ENCODE measurements at regions not wholly inside any gene's neighbourhood (a gene's known extent, or its start where the extent isn't known, plus 50 kb on each side); places are given as distances from the start of the nearest gene placed in this dataset.

DNA sequence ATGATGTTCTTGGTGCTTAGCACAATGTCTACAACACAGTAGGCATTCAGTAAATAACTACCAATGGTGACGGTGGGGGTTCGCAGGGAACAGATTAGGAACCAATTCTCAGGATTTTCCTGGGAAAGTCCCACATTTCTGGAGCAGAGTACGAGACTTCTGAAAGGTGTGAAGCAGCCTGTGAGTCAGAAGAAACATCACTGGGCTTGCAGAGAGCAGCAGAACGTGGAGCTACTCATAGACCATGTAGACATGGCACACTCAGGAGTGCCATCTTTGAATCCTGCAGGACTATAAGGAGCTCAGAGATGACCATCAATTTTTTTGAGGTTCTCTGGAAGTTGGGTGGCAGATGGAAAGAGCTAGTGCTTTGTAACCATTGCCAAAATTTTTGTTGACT, 106.6 kb upstream of the ANKRD55 start:
- H3K9ac ChIP-seq (ENCODE audit: low read length) = no peak overlapping the region
- no peaks in the 10 kb centered on the region for H3K27me3 ChIP-seq (ENCODE audit: control insufficient read depth, insufficient read depth, low read length)
- no peak overlapping the region for H3K4me3 ChIP-seq (ENCODE audit: low read length)
- H3K36me3 ChIP-seq (ENCODE audit: control insufficient read depth, insufficient read depth, low read length) = no peaks in the 10 kb centered on the region
- no peaks in the 10 kb centered on the region for H3K9me3 ChIP-seq (ENCODE audit: control insufficient read depth, low read length)
- H3K4me1 ChIP-seq (ENCODE audit: control insufficient read depth, insufficient read depth, low read length) = no peaks in the 10 kb centered on the region

DNA sequence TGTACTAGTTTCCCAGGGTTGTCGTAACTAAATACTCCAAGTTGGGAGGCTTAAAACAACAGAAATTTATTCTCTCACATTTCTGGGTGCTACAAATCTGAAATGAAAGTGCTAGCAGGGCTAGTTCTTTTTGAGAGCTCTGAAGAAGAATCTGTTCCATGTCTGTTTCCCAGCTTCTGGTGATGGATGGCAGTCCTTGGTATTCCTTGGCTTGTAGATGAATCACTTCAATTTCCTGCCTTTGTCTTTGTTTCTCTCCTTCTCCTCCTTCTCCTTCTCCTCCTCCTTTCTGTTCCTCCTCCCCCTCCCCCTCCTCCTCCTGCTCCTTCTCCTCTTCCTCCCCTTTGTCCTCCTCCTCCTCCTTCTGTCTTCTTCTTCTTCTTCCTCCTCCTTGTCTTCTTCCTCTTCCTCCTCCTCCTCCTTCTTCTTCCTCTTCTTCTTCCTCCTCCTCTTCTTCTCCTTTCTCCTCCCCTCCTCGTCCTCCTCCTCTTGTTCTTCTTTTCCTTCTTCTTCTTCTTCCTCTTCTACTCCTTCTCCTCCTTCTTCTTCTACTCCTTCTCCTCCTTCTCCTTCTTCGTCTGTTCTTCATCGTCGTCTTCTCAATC, 104.7 kb upstream of the ANKRD55 start:
- Histone ChIP-seq H3K36me3 (ENCODE audit: control insufficient read depth, insufficient read depth, low read length) (no peaks in the 10 kb centered on the region), H3K9ac (ENCODE audit: low read length) (no peak overlapping the region), H3K27me3 (ENCODE audit: control insufficient read depth, insufficient read depth, low read length) (no peaks in the 10 kb centered on the region), H3K4me3 (ENCODE audit: low read length) (no peak overlapping the region), H3K9me3 (ENCODE audit: control insufficient read depth, low read length) (no peaks in the 10 kb centered on the region), H3K4me1 (ENCODE audit: control insufficient read depth, insufficient read depth, low read length) (no peaks in the 10 kb centered on the region)

DNA sequence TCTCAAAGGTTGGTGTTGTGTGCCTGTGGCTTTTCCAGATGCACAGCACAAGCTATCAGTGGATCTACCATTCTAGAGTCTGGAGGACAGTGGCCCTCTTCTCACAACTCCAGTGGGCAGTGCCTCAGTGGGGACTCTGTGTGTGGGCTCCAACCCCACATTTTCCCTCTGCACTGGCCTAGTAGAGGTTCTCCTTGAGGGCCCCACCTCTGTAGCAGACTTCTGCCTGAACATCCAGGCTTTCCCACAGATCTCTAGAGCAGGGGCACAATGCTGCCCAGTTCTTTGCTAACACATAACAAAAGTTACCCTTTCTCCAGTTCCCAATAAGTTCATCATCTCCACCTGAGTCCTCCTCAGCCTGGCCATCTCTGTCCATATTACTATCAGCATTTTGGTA, 102.1 kb upstream of the ANKRD55 start:
- no peak overlapping the region for H3K4me3 ChIP-seq (ENCODE audit: low read length)
- no peaks in the 10 kb centered on the region for H3K27me3 ChIP-seq (ENCODE audit: control insufficient read depth, insufficient read depth, low read length)
- H3K4me1 ChIP-seq (ENCODE audit: control insufficient read depth, insufficient read depth, low read length) = no peaks in the 10 kb centered on the region
- H3K9ac ChIP-seq (ENCODE audit: low read length) = no peak overlapping the region
- no peaks in the 10 kb centered on the region for H3K9me3 ChIP-seq (ENCODE audit: control insufficient read depth, low read length)
- no peaks in the 10 kb centered on the region for H3K36me3 ChIP-seq (ENCODE audit: control insufficient read depth, insufficient read depth, low read length)

DNA sequence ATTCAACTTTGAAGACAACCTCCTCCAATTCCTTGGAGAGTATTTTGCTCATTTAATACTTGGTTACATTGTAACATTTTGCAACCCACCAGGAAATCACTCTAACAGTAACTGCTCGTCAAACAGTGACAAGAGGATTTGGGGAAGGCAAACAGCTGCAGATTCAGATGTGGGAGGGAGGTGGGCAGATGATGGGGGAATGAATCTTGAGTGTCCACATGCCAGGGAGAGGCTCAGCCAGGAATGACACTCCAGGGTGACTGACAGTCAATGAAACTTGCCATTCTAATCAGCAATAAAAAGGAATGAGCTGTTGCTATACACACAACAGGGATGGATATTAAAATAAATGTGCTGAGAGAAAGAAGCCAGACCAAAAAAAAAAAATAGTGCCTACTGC, 97.7 kb upstream of the ANKRD55 start:
- H3K27me3 ChIP-seq (ENCODE audit: control insufficient read depth, insufficient read depth, low read length) = no peaks in the 10 kb centered on the region
- no peaks in the 10 kb centered on the region for H3K9me3 ChIP-seq (ENCODE audit: control insufficient read depth, low read length)
- H3K9ac ChIP-seq (ENCODE audit: low read length) = no peak overlapping the region
- no peaks in the 10 kb centered on the region for H3K4me1 ChIP-seq (ENCODE audit: control insufficient read depth, insufficient read depth, low read length)
- H3K36me3 ChIP-seq (ENCODE audit: control insufficient read depth, insufficient read depth, low read length) = no peaks in the 10 kb centered on the region
- H3K4me3 ChIP-seq (ENCODE audit: low read length) = no peak overlapping the region

DNA sequence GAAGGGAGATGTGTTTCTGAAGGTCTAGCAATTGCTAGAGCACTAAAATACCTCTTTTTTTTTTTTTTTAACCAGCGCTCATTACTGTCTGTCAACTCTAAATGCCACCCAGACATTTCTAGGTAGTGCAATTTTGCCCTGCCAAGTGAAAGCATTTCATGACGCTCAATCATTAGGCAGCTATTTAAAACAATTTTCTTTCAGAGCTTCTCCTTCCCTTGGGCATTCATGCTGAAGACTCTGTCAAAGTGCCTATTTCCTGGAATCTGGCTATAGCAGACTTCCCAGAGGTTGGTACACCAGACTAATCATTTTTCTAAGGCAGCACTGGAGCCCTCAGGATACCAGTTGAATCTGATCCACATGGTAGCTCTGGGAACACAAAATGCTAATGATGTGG, 97.0 kb upstream of the ANKRD55 start:
- Histone ChIP-seq H3K27me3 (ENCODE audit: control insufficient read depth, insufficient read depth, low read length) (no peaks in the 10 kb centered on the region), H3K4me1 (ENCODE audit: control insufficient read depth, insufficient read depth, low read length) (peaks cover 6% of the 10 kb centered on the region), H3K4me3 (ENCODE audit: low read length) (no peak overlapping the region), H3K9me3 (ENCODE audit: control insufficient read depth, low read length) (no peaks in the 10 kb centered on the region), H3K9ac (ENCODE audit: low read length) (no peak overlapping the region), H3K36me3 (ENCODE audit: control insufficient read depth, insufficient read depth, low read length) (no peaks in the 10 kb centered on the region)

DNA sequence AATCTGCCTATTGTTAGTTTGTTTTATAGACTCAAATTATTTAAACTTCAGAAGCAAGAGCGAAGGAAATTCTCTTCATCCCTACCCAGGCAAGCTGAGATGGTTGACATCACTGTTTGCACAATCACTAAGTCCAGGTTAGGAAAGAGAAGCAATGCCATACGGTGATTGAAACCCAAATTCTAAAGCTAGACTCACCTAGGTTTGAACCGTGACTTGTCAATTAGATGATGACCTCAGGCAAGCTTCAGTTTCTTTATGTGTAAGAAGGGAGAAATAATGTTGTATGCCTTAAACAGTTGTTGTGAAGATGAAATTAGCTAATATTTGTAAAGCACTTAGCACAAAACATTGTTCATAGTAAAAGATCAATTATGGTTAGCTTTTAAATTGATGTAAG, 96.5 kb upstream of the ANKRD55 start:
- Histone ChIP-seq H3K9ac (ENCODE audit: low read length) (no peak overlapping the region), H3K9me3 (ENCODE audit: control insufficient read depth, low read length) (no peaks in the 10 kb centered on the region), H3K4me1 (ENCODE audit: control insufficient read depth, insufficient read depth, low read length) (peaks cover 6% of the 10 kb centered on the region), H3K27me3 (ENCODE audit: control insufficient read depth, insufficient read depth, low read length) (no peaks in the 10 kb centered on the region), H3K36me3 (ENCODE audit: control insufficient read depth, insufficient read depth, low read length) (no peaks in the 10 kb centered on the region), H3K4me3 (ENCODE audit: low read length) (no peak overlapping the region)

DNA sequence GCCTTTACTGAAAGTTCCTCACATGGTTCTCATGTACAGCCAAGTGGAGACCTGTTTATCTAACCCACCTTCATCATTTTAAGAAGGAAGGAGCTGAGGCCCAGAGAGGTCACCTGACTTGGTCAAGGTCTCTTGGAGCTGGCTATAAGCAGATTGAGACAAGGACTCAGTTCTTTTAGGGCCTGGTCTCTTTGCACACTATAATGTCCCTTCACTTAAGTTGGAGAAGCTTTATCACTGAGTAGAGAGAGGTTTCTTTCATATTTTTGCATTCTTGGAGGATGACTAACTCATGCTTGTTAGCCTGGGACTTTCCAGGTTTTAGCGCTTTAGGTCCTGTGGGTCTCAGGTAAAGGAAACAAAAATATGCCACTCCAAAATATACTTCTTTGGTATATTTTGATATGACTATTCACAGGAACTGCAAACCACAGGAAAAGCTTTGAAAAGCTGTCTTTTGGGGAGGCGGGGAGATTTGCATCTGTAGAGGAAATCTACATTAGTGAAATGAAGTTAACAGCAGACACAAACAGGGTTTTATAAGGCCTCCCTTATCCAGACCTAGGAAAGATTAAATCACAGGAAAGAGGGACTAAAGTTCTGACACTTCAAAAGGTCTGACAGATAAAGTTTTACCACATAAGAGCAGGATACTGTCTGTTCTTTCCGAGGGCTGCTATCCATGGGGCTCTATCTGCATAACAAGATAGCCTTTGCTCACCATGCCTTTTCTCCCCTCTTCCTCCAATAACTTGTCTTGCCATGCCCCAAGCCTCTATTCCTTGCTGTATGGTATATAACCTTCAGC, 95.8 kb upstream of the ANKRD55 start:
- no peak overlapping the region for H3K4me3 ChIP-seq (ENCODE audit: low read length)
- no peaks in the 10 kb centered on the region for H3K27me3 ChIP-seq (ENCODE audit: control insufficient read depth, insufficient read depth, low read length)
- no peak overlapping the region for H3K9ac ChIP-seq (ENCODE audit: low read length)
- H3K9me3 ChIP-seq (ENCODE audit: control insufficient read depth, low read length) = no peaks in the 10 kb centered on the region
- peaks cover 6% of the 10 kb centered on the region for H3K4me1 ChIP-seq (ENCODE audit: control insufficient read depth, insufficient read depth, low read length)
- no peaks in the 10 kb centered on the region for H3K36me3 ChIP-seq (ENCODE audit: control insufficient read depth, insufficient read depth, low read length)

DNA sequence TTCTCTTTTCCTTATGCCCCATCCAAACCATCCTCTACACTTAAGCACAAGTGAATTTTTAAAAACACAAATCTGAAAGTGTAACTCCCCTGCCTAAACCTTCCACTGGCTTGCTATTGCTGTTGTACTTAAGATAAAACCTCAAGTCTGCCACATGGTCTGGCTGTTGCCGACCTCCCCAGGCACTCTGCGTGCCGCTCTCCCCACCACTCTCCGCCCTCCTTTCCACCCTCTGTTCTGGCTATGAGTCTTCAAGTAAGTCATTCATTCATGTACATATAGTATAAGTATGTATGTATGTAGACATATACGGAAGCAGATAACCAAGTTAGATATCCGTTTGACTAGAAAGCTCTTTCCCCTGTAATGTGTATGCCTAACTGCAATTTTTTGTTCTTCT, 94.7 kb upstream of the ANKRD55 start:
- H3K4me3 ChIP-seq (ENCODE audit: low read length) = no peak overlapping the region
- no peaks in the 10 kb centered on the region for H3K9me3 ChIP-seq (ENCODE audit: control insufficient read depth, low read length)
- no peaks in the 10 kb centered on the region for H3K27me3 ChIP-seq (ENCODE audit: control insufficient read depth, insufficient read depth, low read length)
- no peaks in the 10 kb centered on the region for H3K36me3 ChIP-seq (ENCODE audit: control insufficient read depth, insufficient read depth, low read length)
- H3K9ac ChIP-seq (ENCODE audit: low read length) = no peak overlapping the region
- peaks cover 6% of the 10 kb centered on the region for H3K4me1 ChIP-seq (ENCODE audit: control insufficient read depth, insufficient read depth, low read length)

DNA sequence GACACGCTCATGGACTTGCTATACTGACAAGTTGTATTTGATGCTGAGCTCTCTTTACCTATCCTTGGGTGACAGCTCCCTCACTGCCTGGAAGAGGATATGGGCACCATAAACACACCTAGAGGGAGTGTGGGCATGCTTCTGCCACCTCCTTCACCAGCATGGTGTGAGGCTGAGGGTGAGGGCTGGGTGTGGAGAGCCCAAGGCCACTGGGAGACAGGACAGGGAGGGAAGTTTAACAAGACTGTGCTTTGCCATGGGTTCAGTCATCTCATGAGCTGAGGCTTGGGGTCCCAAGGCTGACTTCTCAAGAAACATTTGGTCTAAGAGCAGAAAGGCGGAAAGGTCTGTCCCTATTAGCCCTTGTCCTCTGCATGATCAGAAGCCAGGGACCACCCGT, 93.6 kb upstream of the ANKRD55 start:
- H3K4me3 ChIP-seq (ENCODE audit: low read length) = no peak overlapping the region
- no peak overlapping the region for H3K9ac ChIP-seq (ENCODE audit: low read length)
- H3K27me3 ChIP-seq (ENCODE audit: control insufficient read depth, insufficient read depth, low read length) = no peaks in the 10 kb centered on the region
- no peaks in the 10 kb centered on the region for H3K9me3 ChIP-seq (ENCODE audit: control insufficient read depth, low read length)
- H3K36me3 ChIP-seq (ENCODE audit: control insufficient read depth, insufficient read depth, low read length) = no peaks in the 10 kb centered on the region
- peaks cover 6% of the 10 kb centered on the region for H3K4me1 ChIP-seq (ENCODE audit: control insufficient read depth, insufficient read depth, low read length)

DNA sequence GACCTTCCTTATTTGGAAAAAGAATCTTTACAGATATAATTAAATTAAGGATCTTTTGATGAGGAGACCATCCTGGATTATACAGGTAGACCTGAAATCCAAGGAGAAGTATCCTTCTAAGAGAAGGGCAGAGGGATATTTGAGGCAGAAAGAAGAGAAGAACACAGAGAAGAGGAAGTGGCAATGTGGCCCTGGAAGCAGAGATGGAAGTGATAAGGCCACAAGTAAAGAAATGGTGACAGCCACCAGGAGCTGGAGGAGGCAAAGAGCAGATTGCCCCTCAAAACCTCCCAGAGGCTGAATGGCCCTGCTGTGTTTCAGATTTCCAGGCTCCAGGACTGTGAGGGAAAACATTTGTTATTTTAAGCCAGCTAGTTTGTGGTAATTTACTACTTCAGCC, 93.0 kb upstream of the ANKRD55 start:
- Histone ChIP-seq H3K36me3 (ENCODE audit: control insufficient read depth, insufficient read depth, low read length) (no peaks in the 10 kb centered on the region), H3K4me1 (ENCODE audit: control insufficient read depth, insufficient read depth, low read length) (peaks cover 6% of the 10 kb centered on the region), H3K4me3 (ENCODE audit: low read length) (no peak overlapping the region), H3K9me3 (ENCODE audit: control insufficient read depth, low read length) (no peaks in the 10 kb centered on the region), H3K9ac (ENCODE audit: low read length) (no peak overlapping the region), H3K27me3 (ENCODE audit: control insufficient read depth, insufficient read depth, low read length) (no peaks in the 10 kb centered on the region)

DNA sequence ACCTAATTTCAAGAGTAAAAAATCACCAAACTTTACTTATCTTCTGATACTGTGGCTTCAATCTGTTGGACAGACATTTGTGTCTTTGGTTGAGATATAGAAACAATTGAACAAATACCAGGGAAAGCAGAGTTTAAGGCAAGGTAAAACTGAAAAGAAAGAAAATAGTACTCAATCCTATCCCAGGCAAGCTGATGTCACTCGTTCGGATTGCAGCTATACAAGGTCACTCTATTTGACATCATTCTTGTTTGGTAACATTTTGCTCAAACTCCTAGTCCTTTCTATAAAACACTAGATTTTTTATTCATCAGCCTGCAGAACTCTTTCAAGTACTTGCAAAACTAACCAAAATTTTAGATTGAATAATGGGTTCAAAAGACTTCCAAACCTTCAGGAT, 91.9 kb upstream of the ANKRD55 start:
- Histone ChIP-seq H3K4me3 (ENCODE audit: low read length) (no peak overlapping the region), H3K9me3 (ENCODE audit: control insufficient read depth, low read length) (no peaks in the 10 kb centered on the region), H3K36me3 (ENCODE audit: control insufficient read depth, insufficient read depth, low read length) (no peaks in the 10 kb centered on the region), H3K27me3 (ENCODE audit: control insufficient read depth, insufficient read depth, low read length) (no peaks in the 10 kb centered on the region), H3K4me1 (ENCODE audit: control insufficient read depth, insufficient read depth, low read length) (peaks cover 6% of the 10 kb centered on the region), H3K9ac (ENCODE audit: low read length) (no peak overlapping the region)

DNA sequence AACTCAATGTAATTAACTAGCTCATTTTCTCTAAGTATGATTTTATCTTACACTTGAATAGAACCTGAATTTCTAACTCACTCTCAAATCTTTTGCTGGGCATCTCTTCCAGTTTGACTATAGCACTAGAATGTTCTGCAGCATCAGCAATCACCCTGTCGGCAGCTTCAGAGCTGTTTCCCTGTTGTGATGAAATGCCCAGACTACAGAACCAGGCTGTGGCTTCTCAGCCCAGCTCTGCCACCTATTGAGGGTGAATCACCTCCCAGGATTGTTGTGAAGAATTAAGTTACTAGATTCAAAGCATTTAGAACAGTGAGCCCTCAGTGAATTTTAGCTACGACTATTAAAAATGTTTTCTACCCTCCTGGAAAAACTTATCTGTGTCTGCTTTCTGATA, 90.4 kb upstream of the ANKRD55 start:
- Histone ChIP-seq H3K9me3 (ENCODE audit: control insufficient read depth, low read length) (no peaks in the 10 kb centered on the region), H3K36me3 (ENCODE audit: control insufficient read depth, insufficient read depth, low read length) (no peaks in the 10 kb centered on the region), H3K4me1 (ENCODE audit: control insufficient read depth, insufficient read depth, low read length) (peaks cover 6% of the 10 kb centered on the region), H3K4me3 (ENCODE audit: low read length) (no peak overlapping the region), H3K27me3 (ENCODE audit: control insufficient read depth, insufficient read depth, low read length) (no peaks in the 10 kb centered on the region), H3K9ac (ENCODE audit: low read length) (no peak overlapping the region)

Data from mucosa of stomach (tissue), 1 donor.